GM21619 (cell line): ENCODE measurements at regions not wholly inside any gene's neighbourhood (a gene's known extent, or its start where the extent isn't known, plus 50 kb on each side); places are given as distances from the start of the nearest gene placed in this dataset.

Experiments used
- ATAC-seq: cut with Tn5 transposase; IDR thresholded peaks from one replicate; pipeline ENCODE4 v1.9.1; 2021; ENCODE audit not compliant: unreplicated experiment

- ATAC-seq: peak; percentile 9
These were observed 159.8 kb upstream of the USP24 start for GRCh38 chr1:55374801-55375616.

DNA sequence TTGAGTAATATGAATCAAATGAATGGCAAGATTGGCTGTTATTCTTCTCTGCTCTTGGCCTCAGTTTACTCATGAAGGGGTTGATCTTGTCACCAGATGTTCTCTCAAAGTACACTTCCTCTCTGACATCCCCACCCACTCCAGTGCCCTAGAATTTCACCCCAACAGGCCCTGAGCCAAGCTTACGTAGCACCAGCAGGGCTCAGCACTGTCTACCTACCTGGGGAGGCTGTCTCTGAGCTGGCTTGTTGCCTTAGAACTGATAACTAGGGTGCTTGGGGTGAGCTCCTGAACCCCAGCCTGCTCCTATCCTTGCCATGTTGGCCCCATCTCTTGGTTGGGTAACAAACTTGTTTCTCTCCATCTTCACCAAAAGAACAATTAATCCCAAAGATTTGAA is 159.1 kb upstream of the USP24 start:
- no peak for ATAC-seq

DNA sequence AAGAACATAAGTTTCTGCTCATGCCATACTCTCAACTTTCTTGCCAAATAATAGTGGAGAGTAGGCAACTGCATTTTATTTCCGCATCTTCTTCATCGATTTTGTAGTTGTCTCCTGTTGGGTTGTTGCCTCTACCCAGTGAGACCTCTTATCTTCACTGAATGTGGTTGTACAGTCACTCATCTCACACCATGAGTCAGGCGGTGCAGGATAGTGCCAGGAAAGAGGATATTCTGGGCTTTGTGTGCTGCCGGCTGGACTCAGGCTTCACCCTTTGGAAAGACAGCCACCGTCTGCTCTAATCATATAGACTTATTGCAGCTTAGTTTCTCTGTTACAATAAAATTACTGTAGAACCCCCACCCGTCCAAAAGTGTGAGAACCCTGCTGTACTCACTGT is 154.3 kb upstream of the USP24 start:
- ATAC-seq: no peak

GRCh38 chr1:55368698-55369097 is 153.5 kb upstream of the USP24 start:
- ATAC-seq: no peak

GRCh38 chr1:55367273-55367672 is 152.1 kb upstream of the USP24 start:
- ATAC-seq: no peak

DNA sequence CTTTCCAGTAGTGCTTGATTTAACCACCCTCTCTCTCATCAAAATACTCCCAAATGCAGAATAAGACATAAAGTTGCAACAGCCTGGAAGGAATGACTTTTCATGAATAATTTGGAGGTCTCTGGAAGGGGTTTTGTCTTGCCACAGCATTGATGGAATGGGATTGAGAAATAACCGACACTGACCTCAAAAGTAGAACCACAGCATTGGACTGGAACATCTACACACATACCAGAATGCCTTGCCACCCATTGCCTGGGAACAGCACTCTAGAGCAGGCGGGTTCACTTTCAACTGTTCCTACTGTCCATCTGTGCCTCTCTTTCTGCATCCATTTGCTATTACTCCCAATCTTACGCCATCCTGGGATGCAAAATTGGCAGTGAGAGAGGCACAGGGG is 149.1 kb upstream of the USP24 start:
- ATAC-seq: no peak

- ATAC-seq: no peak
These were observed 148.1 kb upstream of the USP24 start for GRCh38 chr1:55363268-55363667.

GRCh38 chr1:55362558-55362957 is 147.4 kb upstream of the USP24 start:
- no peak for ATAC-seq

- no peak for ATAC-seq
These were observed 144.4 kb upstream of the USP24 start for GRCh38 chr1:55359611-55360010.

- no peak for ATAC-seq
These were observed 143.4 kb upstream of the USP24 start for GRCh38 chr1:55358581-55358980.

DNA sequence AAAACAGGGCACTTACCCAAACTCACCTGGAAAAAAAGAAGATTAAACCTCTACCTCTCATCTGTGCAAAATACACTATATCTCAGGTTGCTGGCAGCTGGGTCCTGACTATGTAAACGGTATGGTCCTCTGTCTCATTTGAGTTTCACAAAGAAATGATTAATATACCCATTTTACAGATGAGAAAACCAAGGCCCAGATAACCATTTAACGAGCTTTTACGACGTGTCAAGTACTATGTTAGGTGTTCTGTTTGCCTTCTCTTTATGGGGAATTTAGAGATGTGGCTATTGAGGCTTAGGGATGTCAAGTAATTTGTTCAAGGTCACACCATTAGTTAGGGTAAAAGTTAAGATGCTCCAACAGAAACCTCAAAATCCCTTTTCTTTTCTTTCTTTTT is 140.4 kb upstream of the USP24 start:
- ATAC-seq: no peak

GRCh38 chr1:55353707-55354620 is 138.8 kb upstream of the USP24 start:
- no peak for ATAC-seq

- ATAC-seq: no peak
These were observed 137.6 kb upstream of the USP24 start for GRCh38 chr1:55352811-55353180.

GRCh38 chr1:55352080-55352810 is 137.1 kb upstream of the USP24 start:
- no peak for ATAC-seq

- no peak for ATAC-seq
These were observed 133.2 kb upstream of the USP24 start for GRCh38 chr1:55348356-55348755.

DNA sequence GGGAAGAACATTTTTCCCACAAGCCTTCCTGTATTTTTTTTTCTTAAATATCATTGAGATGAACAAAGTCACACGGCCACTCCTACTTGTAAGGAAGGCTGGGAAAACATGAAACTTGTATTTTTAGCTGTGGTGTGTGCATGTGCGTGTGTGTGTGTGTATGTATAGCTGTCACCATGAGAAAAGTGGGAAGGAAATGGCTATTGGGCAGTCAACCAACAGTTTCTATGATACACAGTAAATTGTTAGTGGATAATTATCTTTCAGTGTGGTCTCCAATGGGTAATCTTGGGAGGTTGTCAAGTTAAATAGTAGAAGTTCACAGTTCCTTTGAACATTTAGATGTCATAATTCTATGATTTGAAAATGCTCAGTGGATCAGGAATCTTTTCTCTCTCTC is 132.7 kb upstream of the USP24 start:
- no peak for ATAC-seq

DNA sequence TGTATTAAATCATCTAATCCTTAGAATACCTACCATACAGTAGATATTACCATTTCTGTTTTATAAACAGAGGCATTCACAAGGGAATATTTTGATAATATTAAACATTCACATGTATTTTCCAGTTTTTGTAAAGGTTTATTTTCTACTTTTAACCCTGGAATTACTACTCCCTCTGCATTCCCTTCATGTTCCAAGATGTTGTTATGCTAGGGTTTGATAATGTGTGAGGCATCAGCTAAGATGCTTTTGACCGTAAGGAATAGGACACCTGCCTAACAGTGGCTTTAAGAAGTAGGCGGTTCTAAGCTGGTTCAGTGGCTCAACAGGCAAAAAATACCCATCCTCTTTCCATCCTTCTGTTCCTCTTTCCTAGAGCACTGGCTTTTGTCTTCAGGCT is 131.9 kb upstream of the USP24 start:
- no peak for ATAC-seq

GRCh38 chr1:55346586-55346985 is 131.4 kb upstream of the USP24 start:
- no peak for ATAC-seq

DNA sequence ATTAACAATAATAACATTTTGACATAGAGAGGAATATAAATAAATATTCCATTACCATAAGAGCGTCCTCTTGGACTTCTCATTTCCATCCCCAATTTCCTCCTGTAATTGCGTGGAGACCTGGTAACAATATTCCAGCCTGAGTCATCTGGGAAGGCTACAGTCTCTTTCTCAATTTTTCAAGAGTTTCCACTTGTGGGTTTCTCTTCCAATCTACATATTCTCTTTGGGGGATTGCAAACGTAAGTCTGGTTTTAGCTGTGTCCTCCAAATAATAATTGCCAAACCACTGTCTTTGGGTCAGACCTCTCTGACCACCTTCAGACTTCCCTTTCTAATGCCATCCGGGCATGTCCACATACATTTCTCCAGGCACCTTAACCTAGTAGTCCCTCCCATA is 124.5 kb upstream of the USP24 start:
- ATAC-seq: no peak

- ATAC-seq: peak; percentile 14
These were observed 123.3 kb upstream of the USP24 start for GRCh38 chr1:55338448-55338820.

DNA sequence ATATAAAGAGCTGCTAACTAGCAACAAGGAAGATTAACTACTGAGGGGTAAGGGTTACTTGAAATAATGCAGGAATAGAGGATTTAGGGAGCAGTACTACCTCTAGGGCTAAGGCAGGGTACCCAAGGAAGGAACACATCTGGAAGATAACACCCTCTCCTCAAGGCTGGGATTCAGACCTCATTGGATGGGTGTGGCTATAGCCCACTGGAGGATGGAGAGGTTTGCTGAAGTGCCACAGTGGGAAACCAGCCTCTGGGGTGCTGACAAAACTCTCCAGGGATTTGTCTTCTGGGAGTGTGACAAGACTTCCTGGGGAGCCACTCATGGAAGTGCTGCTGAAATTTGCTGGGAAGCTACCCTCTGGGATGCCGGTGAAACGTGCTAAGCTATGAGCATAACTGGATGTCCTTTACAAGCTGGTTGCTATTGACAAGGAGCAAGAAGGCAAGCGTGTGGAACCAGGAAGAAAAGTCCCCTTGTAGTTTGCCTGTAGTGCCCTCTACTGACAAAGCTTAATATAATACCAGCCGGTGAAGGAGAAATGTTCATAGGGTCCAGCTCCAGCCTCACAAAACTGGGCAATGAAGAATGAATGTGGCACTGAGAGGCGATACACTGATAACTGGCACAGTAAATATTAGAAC is 122.8 kb upstream of the USP24 start:
- ATAC-seq: peak; percentile 74
